HPDE6-E6E7 (cell line): ENCODE measurements at regions not wholly inside any gene's neighbourhood (a gene's known extent, or its start where the extent isn't known, plus 50 kb on each side); places are given as distances from the start of the nearest gene placed in this dataset.

Source experiments
- DNase-seq: peaks from one replicate; pipeline ENCODE4 v3.0.0; 2011; ENCODE audit warnings: missing footprints; ENCODE audit errors: extremely low spot score

DNA sequence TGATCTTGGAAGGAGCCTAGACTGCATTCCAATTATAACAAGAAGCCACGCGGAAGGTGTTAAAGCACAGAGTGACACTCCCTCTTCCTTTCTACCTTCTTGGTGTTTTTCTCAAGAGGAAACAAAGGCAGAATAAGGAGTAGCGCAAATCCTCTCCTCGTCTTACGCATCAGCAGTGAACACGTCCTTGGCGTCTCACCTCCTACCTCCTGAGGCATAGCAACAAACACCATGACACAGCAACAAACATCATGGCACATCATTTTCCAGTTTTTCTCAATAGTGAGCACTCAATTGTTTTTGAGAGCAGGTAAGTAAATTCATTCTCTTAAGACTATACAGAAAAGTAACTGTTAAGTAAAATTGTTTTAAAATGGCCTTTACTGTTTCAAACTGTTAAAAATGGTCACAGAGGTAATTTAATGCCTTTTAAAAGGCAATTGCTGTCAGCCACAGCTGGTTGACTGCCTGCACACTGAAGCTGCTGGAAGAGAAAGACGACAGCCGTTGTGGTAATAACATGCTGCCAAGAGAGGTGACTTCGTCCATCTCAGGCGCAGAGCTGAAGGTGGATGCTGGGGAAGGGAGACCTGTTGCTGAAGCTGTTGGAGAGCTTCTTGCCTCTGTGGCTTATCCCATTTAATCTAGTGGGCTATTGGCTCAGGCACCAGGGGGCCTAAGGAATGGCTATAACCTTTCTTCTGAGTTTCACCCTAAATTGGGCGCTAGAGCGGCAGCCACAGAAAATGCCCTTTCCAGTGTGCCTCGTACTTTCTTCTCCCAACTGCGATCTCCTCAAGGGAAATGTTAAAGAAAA is 703.7 kb downstream of the UQCRFS1 start:
- DNase-seq = no peak

DNA sequence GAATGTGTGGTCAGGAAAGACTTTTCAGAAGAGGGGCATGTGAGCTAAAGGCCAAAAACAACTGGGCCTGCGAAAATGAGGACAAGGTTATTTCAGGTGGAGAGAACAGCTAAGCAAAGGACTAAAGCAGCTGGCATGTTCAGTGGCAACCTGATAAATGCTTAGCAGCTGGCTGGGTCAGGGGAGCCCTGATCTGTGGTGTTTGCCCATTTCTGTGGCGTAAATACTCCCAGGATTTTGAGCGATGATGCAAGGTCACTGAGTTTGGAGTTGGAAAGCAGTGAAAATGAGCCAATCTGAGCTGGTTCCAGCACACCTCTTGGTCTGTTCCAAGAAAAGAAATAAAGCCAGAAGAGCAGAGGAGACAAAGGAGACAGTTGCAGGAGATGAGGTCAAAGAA is 704.3 kb downstream of the UQCRFS1 start:
- no peak for DNase-seq

GRCh38 chr19:28505933-28506332 is 707.0 kb downstream of the UQCRFS1 start:
- no peak for DNase-seq

- DNase-seq = no peak
These were observed 707.8 kb downstream of the UQCRFS1 start for GRCh38 chr19:28505134-28505533.

- DNase-seq = no peak
These were observed 708.2 kb downstream of the UQCRFS1 start for GRCh38 chr19:28504727-28505126.

- no peak for DNase-seq
These were observed 708.8 kb downstream of the UQCRFS1 start for GRCh38 chr19:28504139-28504538.

GRCh38 chr19:28502879-28503734 is 709.8 kb downstream of the UQCRFS1 start:
- no peak for DNase-seq

DNA sequence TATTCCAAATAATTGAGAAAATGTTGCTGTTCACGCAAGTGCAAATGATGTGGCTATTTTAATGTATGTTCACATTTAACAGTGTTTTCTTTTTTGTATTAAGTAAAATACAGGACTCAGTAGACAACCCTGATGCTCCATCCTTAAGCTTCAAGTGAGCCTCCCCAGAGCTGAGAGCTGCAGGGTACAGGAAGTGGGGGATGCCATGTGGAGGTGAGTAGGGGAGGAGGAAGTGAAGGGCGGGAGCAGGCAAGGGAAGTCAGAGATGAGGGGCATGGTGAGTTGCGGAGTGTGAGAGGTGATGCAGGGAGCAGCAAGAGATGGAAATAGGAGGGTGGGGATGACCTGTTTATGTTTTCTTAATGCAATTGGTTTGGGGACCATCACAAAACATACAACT is 711.0 kb downstream of the UQCRFS1 start:
- DNase-seq = no peak

- DNase-seq = no peak
These were observed 711.8 kb downstream of the UQCRFS1 start for GRCh38 chr19:28500982-28501630.

GRCh38 chr19:28500296-28500695 is 712.7 kb downstream of the UQCRFS1 start:
- no peak for DNase-seq

- DNase-seq = no peak
These were observed 714.5 kb downstream of the UQCRFS1 start for GRCh38 chr19:28498404-28498976.

DNA sequence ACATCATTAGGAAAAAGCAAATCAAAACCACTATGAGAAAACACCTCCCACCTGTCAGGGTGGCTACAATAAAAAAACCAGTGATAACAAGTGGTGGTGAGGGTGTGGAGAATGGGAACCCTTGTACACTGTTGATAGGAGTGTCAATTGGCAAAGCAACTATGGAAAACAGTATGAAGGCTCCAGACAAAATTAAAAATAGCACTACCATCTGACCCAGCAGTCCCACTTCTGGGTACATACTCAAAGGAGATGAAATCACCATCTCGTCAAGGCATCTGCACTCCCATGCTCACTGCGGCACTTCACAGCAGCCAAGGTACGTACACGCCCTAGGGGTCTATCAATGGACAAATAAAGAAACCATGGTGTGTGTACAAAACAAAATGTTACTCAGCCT is 715.1 kb downstream of the UQCRFS1 start:
- DNase-seq = no peak

GRCh38 chr19:28497137-28497536 is 715.8 kb downstream of the UQCRFS1 start:
- no peak for DNase-seq

DNA sequence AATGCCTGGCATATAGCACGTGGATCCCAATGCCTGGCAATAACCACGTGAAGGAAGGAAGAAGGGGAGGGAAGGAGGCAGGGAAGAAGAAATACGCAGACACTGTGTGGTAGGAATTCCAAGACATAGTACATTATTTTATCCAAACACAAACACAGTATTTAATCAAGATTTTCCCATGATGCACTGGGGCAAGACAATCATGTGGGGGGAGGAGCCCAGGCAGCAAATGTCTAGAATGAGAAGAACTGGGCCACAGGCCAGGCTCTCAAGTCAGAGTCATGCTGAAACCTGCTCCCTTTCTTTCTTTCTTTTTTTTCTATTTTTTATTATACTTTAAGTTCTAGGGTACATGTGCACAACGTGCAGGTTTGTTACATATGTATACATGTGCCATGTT is 717.9 kb downstream of the UQCRFS1 start:
- DNase-seq = no peak

DNA sequence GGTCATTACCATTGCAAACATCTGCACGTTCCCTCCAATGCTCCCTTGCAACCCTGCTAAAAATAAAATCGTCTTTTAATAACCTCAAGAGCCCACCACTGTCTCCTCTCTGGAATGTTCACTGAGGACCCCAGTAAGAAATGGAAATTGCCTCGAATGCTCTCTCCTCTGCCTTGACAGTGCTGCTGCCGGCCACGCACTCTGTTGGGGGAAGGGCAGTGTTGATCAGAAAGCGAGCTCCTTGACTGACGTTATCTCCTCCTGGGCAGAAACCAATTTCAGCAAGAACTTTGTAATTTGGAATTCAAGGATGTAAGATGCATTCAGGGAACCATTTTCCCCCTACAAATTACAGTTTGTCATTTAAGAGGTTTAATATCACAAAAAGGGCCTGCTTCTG is 718.5 kb downstream of the UQCRFS1 start:
- DNase-seq = no peak

DNA sequence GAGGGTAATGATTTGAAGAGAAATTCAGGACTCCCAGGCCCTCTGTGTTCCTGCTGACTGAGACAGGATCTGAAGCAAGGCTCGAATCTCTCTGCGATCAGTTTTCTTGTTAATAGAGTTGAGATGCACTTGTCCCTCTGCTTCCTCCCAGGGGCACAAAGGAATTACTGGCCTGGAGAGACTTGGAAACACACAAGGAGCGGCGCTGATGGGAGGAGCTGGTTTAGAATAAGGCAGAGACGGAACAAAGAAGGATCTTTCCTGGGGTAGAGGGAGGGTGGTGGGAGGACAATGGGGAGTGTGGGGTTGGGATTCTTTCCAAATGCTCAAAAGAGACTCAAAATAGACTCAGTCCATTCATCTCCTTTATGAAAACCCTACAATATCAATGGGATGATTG is 719.1 kb downstream of the UQCRFS1 start:
- DNase-seq = no peak

GRCh38 chr19:28492621-28493020 is 720.3 kb downstream of the UQCRFS1 start:
- DNase-seq = no peak

- no peak for DNase-seq
These were observed 720.8 kb downstream of the UQCRFS1 start for GRCh38 chr19:28492201-28492600.

- DNase-seq = no peak
These were observed 723.2 kb downstream of the UQCRFS1 start for GRCh38 chr19:28489776-28490175.

DNA sequence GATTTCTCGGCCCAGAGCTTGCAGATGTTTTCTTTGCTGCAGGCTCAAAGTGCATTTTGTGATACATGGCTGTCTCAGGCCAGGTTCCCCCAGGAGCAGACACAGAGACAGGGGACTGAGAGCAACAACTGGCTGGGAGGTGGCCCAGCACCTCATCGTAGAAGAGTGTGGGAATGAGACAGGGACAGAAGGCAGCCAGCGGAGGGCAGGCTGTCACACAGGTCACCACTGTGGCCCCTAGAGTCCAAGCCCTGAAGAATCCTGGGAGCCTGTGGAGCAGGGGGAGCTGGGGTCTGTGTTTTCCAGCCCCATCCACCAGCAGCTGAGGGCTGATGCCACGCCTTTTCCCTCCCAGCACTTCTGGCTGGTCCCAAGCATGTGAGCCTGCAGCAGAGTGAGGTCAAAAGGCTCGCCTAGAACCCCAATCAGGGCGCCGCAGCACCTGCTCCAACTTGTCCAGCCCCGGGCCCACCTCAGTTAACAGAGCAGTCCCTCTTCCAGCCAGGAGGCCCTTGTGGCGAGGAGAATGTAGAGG is 723.8 kb downstream of the UQCRFS1 start:
- DNase-seq = no peak

- DNase-seq = no peak
These were observed 725.0 kb downstream of the UQCRFS1 start for GRCh38 chr19:28487999-28488398.

DNA sequence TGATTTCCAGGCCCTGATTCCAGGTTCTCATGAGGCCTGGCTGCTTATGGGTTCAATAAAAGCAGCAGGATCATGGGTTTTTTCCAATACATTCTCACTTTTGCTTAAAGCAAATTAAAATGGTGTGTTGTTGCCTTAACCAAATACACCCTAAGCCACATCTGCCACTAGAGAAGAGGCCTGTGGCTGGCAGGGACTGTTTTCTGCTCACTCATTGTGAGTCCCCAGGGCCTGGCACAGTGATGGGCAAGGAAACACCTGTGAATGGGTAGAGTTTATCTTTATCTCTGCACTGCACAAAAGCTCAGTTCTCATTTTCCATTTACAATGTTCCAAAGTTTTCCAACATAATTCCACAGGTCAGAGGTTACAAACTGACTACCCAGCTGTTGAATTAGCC is 726.0 kb downstream of the UQCRFS1 start:
- DNase-seq = no peak
